ENCODE measurements at regions not wholly inside any gene's neighbourhood (a gene's known extent, or its start where the extent isn't known, plus 50 kb on each side); places are given as distances from the start of the nearest gene placed in this dataset.

DNA sequence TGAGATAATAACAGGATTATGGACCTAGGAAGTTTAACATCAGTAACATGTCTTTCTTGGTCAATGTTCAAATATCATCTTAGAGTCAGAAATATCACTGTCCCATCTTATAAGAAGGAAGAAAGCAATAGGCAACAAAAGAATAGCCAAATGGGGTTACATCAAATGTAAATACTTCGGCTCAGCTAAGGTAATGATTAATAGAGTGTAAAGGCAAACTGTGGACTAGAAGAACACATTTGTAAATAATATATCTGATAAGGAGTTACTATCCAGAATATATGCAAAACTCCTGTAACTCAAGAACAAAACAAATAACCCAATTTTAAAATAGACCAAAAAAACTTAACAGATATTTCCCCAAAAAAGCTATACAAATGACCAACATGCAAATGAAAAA, 630.3 kb downstream of the RPS29 start:
- in situ Hi-C loops (cut with MboI; ENCODE audit: low sequenced_read_pairs in 4 of 4), result no loop called here

GRCh38 chr14:48954446-48954845, 631.7 kb downstream of the RPS29 start:
- intact Hi-C loops (cut with DNase I; ENCODE audit: low total_unique reads), result no loop called here
- no peaks in the 10 kb centered on the region for H3K4me1 ChIP-seq
- no peak overlapping the region for H3K27ac ChIP-seq
- no peaks in the 10 kb centered on the region for H3K27me3 ChIP-seq
- ATAC-seq (no peak), DNase-seq (no peak)
- H3K4me3 ChIP-seq, result no peak overlapping the region
- in situ Hi-C loops (cut with MboI; ENCODE audit: low sequenced_read_pairs in 4 of 4), result no loop called here
- no peaks in the 10 kb centered on the region for H3K36me3 ChIP-seq
- no peaks in the 10 kb centered on the region for H3K9me3 ChIP-seq
- no peak for TF ChIP-seq POLR2A (IDR thresholded peaks at IDR 0.05)
- TF ChIP-seq CTCF (IDR thresholded peaks at IDR 0.05 in 4 of 5, conservative IDR thresholded peaks at IDR 0.05 in 1 of 5), result no peak

More for the DNA sequence above, 630.3 kb downstream of the RPS29 start:
- no peaks in the 10 kb centered on the region for H3K4me1 ChIP-seq
- intact Hi-C loops (cut with DNase I; ENCODE audit: low total_unique reads), result no loop called here
- no peaks in the 10 kb centered on the region for H3K27me3 ChIP-seq
- H3K9me3 ChIP-seq, result no peaks in the 10 kb centered on the region
- ATAC-seq, result no peak
- no peak for DNase-seq
- no peaks in the 10 kb centered on the region for H3K36me3 ChIP-seq
- H3K27ac ChIP-seq, result no peak overlapping the region
- H3K4me3 ChIP-seq, result no peak overlapping the region
- TF ChIP-seq CTCF (IDR thresholded peaks at IDR 0.05 in 4 of 5, conservative IDR thresholded peaks at IDR 0.05 in 1 of 5), result no peak
- no peak for TF ChIP-seq POLR2A (IDR thresholded peaks at IDR 0.05)

DNA sequence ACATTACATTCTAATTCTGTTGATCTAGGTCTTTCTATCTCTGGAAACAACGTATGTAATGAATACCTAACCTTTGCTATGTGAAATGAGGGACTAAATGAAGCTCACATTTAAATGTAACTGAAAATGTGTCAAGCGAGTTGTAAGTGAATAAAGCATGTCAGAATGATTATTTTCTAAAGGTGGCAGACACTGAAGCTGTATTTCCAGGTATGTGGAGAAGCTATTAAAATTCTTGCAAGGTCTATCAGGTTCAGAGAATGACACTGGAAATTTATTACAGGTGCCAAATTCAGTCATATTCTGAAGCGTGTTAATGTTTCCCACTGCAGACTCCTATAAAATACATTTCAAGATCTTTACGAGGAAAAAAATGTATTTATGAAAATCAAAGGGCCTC, 641.4 kb downstream of the RPS29 start:
- Histone ChIP-seq H3K27me3 (no peaks in the 10 kb centered on the region), H3K4me3 (no peak overlapping the region), H3K27ac (no peak overlapping the region), H3K9me3 (no peaks in the 10 kb centered on the region), H3K36me3 (no peaks in the 10 kb centered on the region), H3K4me1 (no peaks in the 10 kb centered on the region)
- DNase-seq, result no peak
- intact Hi-C loops (cut with DNase I; ENCODE audit: low total_unique reads), result no loop called here
- TF ChIP-seq CTCF (IDR thresholded peaks at IDR 0.05 in 4 of 5, conservative IDR thresholded peaks at IDR 0.05 in 1 of 5) (no peak), POLR2A (IDR thresholded peaks at IDR 0.05) (no peak)
- no peak for ATAC-seq
- in situ Hi-C loops (cut with MboI; ENCODE audit: low sequenced_read_pairs in 4 of 4), result no loop called here

- no peaks in the 10 kb centered on the region for H3K36me3 ChIP-seq
- in situ Hi-C loops (cut with MboI; ENCODE audit: low sequenced_read_pairs in 4 of 4) (no loop called here), intact Hi-C loops (cut with DNase I; ENCODE audit: low total_unique reads) (no loop called here)
- H3K9me3 ChIP-seq, result no peaks in the 10 kb centered on the region
- ATAC-seq, result no peak
- no peak overlapping the region for H3K27ac ChIP-seq
- no peaks in the 10 kb centered on the region for H3K27me3 ChIP-seq
- H3K4me1 ChIP-seq, result no peaks in the 10 kb centered on the region
- TF ChIP-seq POLR2A (IDR thresholded peaks at IDR 0.05) (no peak), CTCF (IDR thresholded peaks at IDR 0.05 in 4 of 5, conservative IDR thresholded peaks at IDR 0.05 in 1 of 5) (no peak)
- DNase-seq, result no peak
- H3K4me3 ChIP-seq, result no peak overlapping the region
These were observed 642.3 kb downstream of the RPS29 start for GRCh38 chr14:48943913-48944312.

DNA sequence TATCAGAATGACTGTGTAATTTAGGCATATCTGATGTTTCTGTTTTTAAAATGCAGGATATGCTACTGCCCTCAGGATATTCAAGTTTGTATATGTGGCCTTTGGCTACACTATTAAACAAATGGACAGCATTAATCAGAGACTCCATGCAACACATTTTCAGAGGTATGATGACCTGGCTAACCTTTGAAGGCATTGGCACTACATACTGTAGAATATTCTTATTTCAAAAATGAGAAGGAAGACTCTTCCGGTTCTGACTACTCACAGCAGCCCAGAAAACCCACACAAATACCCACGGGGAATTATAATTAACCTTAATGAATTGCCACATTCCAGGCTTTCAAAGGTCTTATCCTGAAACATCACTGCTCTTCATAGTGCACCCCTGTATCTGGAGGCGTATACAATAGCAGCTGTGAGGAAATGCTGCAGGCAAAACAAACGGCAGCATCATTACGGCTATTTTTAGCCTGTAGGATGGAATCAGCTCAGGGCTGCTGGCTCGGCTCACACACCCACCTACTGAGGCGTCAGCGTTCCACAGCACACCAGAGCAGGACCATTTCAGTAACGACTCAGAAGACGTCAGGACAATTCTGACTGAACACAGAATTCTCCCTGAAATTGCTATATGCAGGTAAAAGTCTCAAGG, 648.5 kb downstream of the RPS29 start:
- no peak overlapping the region for H3K27ac ChIP-seq
- intact Hi-C loops (cut with DNase I; ENCODE audit: low total_unique reads) (no loop called here), in situ Hi-C loops (cut with MboI; ENCODE audit: low sequenced_read_pairs in 4 of 4) (no loop called here)
- H3K36me3 ChIP-seq, result no peaks in the 10 kb centered on the region
- no peaks in the 10 kb centered on the region for H3K27me3 ChIP-seq
- DNase-seq (no peak), ATAC-seq (no peak)
- H3K4me3 ChIP-seq, result no peak overlapping the region
- no peaks in the 10 kb centered on the region for H3K4me1 ChIP-seq
- TF ChIP-seq CTCF (IDR thresholded peaks at IDR 0.05 in 4 of 5, conservative IDR thresholded peaks at IDR 0.05 in 1 of 5) (no peak), POLR2A (IDR thresholded peaks at IDR 0.05) (no peak)
- H3K9me3 ChIP-seq, result no peaks in the 10 kb centered on the region

Data from gastrocnemius medialis (tissue), 4 donors.